Effector memory CD4-positive, alpha-beta T cell (primary cell): ENCODE measurements at regions not wholly inside any gene's neighbourhood (a gene's known extent, or its start where the extent isn't known, plus 50 kb on each side); places are given as distances from the start of the nearest gene placed in this dataset.
"Not testable (repeated sequence)": the region's sequence is repeated elsewhere in the genome, so short reads cannot be mapped to it uniquely, and the experiment has no call there.

ENCODE experiments used
- DNase-seq, 3 donors: peaks; one replicate each; pipeline ENCODE4 v3.0.0-alpha.2; 2020
- H3K27ac ChIP-seq: 2 replicates; pipeline ENCODE4 v1.7.0; 2013; ENCODE audit warnings: mild to moderate bottlenecking, low read length, moderate library complexity; ENCODE audit not compliant: insufficient read depth, poor library complexity, severe bottlenecking
- H3K27me3 ChIP-seq: replicated peaks from 2 replicates; pipeline ENCODE4 v1.7.0; 2013; ENCODE audit warnings: mild to moderate bottlenecking, low read length; ENCODE audit not compliant: insufficient read depth, control insufficient read depth, poor library complexity, severe bottlenecking
- H3K36me3 ChIP-seq: 2 replicates; pipeline ENCODE4 v1.7.0; 2013; ENCODE audit warnings: mild to moderate bottlenecking, low read length, moderate library complexity; ENCODE audit not compliant: control insufficient read depth, insufficient read depth
- H3K4me1 ChIP-seq: 2 replicates; pipeline ENCODE4 v1.7.0; 2013; ENCODE audit warnings: low read length, mild to moderate bottlenecking; ENCODE audit not compliant: control insufficient read depth, insufficient read depth, poor library complexity, severe bottlenecking
- H3K4me3 ChIP-seq: 2 replicates; pipeline ENCODE4 v1.7.0; 2013; ENCODE audit warnings: low read length, low read depth, mild to moderate bottlenecking; ENCODE audit not compliant: insufficient read depth, poor library complexity, severe bottlenecking
- H3K9me3 ChIP-seq: 2 replicates; pipeline ENCODE4 v1.7.0; 2013; ENCODE audit warnings: mild to moderate bottlenecking, low read length, moderate library complexity; ENCODE audit not compliant: control insufficient read depth

DNA sequence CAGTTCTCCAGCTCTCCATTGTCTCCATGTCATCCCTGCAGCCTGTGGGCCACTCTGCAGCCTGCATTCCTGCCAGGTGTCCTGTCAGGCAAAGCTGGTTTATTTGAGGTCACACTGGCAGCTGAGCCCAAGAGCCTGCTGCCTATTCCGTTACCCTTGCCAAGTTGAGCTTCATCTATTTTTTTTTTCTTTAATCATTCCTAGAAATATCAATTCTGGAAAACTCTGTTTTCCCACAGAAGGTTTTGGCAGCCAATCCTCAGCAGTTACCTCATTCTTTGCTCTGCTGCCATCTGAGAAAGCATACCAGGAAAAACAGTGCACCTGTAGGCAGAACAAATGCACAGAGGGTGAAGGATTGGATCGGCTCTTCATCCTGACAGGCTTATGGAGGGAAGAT, 411.0 kb upstream of the ACVR2A start:
- Histone ChIP-seq H3K36me3 (no peaks in the 10 kb centered on the region), H3K27me3 (no peaks in the 10 kb centered on the region), H3K9me3 (no peaks in the 10 kb centered on the region), H3K27ac (no peak overlapping the region), H3K4me1 (no peaks in the 10 kb centered on the region), H3K4me3 (no peak overlapping the region)
- no peak for DNase-seq

DNA sequence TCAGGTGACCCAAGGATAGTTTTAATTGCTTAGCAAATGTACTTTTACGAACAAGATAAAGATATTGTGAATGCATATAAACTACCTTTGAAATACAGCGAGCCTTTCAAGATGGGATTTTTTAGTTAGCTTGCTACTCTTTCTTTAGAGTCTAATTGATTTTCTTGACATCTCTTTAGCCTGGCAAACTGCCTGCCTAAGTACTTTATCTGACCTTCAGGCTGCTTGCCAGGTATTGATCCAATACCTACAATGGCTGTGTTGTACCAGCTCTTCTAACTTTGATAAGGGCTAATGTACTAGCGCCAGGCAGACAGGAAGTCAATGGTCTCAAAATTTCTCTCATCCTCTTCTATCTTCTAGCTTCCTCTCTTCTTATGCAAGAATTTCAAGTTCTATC, 414.4 kb upstream of the ACVR2A start:
- H3K4me3 ChIP-seq, result no peak overlapping the region
- no peaks in the 10 kb centered on the region for H3K4me1 ChIP-seq
- H3K27ac ChIP-seq, result no peak overlapping the region
- no peak for DNase-seq
- H3K27me3 ChIP-seq, result no peaks in the 10 kb centered on the region
- no peaks in the 10 kb centered on the region for H3K9me3 ChIP-seq
- H3K36me3 ChIP-seq, result no peaks in the 10 kb centered on the region

DNA sequence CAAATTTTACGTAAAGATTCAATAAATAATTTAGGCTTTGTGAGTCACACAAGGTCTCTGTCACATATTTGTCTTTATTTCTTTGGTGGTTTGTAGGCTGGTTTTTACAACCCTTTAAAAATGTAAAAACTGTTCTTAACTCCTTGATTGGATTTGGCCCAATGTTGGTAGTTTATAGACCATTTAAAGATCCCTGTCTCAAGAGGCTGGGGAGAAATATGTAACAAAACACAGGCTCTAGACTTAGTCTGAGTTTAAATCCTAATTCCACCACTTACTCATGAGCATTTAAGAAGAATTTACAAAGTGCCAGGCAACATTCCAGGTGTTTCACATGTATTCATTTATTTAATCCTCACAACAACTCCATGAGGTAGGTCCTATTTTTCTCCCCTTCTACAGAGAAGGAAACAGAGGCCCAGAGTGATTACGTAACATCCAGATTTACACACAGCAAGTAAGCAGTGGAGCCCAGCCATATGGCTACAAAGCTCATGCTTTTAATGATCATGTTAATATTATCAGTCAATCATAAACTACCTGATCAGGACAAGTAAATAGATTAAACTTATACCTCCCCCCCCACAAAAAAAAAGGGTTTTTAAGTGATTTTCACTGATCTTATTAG, 416.6 kb upstream of the ACVR2A start:
- Histone ChIP-seq H3K9me3 (no peaks in the 10 kb centered on the region), H3K4me1 (no peaks in the 10 kb centered on the region), H3K27me3 (no peaks in the 10 kb centered on the region), H3K4me3 (no peak overlapping the region), H3K27ac (no peak overlapping the region), H3K36me3 (no peaks in the 10 kb centered on the region)
- DNase-seq, result no peak

DNA sequence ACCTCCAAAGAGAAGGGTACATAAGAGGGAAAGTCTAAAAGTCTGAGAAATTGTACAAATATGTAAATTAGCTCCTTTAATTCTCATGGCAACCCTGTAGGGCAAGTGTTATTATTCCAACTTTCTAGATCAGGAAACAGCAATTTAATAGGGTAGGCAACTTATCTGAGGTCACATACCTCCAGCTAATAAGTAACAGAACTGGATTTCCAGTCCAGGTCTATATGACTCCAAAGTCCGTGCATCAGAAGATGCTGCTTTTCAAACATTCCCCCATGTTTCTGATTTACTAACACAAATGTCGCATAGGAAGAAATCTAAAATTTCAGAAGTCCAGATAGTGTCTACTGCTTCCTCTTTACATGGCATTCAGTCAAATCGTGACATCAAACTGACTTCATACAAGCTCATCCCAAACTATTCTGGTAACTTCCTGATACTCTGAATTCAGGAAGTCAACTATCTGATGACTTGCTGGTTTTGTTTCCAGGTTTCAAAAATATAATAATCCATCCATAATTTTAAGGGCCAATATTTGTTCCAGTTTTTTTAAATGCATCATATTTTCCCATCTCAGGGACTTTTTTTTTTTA, 419.3 kb upstream of the ACVR2A start:
- H3K4me3 ChIP-seq, result no peak overlapping the region
- H3K36me3 ChIP-seq, result no peaks in the 10 kb centered on the region
- H3K4me1 ChIP-seq, result no peaks in the 10 kb centered on the region
- H3K9me3 ChIP-seq, result no peaks in the 10 kb centered on the region
- H3K27me3 ChIP-seq, result no peaks in the 10 kb centered on the region
- no peak overlapping the region for H3K27ac ChIP-seq
- no peak for DNase-seq

DNA sequence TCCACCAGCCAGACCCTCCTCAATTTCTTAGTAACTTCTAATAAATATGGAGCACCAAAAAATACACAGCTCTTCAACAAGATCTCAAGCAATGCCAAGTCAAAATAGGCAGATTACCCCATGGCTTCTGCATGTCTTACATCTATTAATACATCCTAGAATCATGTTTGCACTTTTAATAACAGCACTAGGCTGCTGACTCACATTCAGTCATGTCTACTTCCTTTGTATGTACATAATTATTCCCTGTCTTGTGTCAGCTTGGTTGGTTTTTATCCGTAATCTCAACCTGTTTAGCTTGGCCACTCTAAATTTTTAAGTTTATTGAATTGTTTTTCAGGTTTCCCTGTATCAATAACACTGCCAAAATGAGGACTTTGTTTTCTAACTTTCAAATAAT, 420.1 kb upstream of the ACVR2A start:
- Histone ChIP-seq H3K4me1 (no peaks in the 10 kb centered on the region), H3K27ac (no peak overlapping the region), H3K4me3 (no peak overlapping the region), H3K9me3 (no peaks in the 10 kb centered on the region), H3K27me3 (no peaks in the 10 kb centered on the region), H3K36me3 (no peaks in the 10 kb centered on the region)
- DNase-seq, result no peak

DNA sequence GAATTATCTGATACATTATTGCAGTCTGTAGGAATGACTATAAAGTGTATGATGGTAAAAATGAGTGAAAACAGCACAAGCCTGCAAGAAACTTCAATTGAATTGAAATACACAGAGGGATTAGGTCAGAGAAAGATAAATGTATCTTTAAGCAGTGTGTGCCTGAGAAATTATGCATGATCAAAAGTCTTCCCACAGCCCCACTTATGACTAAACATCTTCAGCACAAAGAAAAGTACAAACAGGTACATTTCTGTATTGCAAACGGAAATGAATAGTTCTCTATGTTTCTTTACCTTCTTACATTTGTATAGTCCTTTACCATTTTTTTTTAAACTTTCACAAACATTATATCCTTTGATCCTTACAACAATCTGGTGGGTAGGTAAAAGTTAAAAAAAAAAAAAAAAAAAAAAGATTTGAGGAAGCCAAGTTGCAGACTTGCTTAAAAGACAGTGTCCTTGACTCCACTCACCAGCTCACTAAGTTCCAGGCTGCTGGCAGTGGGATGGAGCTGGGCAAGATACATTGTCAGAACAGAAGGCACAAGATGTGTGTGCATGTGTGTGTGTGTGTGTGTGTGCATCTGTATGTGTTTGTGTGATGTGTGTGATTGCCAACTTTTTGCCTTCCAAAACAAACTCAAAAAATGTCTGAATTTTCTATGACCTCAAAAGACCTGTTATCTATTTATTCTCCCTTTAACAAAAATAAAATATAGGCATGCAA, 423.7 kb upstream of the ACVR2A start:
- H3K27ac ChIP-seq, result no peak overlapping the region
- H3K9me3 ChIP-seq, result no peaks in the 10 kb centered on the region

DNA sequence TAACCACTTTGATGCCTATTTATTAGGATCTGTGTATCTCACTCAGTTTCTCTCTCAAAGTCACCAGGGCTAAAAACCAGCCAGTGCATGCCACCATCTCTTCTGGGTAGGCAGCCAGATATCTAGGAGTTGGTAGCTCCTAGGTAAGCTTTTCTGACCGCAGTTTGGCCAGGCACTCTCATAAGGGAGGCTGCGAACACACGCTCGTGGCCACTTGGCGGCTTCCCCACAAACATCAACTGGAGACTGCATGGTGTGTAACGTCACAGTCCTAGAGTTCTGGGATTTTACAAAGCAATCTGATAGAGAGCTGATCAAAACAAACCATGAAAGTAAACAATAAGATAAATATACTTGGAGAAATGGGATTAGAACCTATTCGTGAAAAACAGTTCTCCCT, 424.3 kb upstream of the ACVR2A start:
- no peaks in the 10 kb centered on the region for H3K9me3 ChIP-seq
- no peaks in the 10 kb centered on the region for H3K27me3 ChIP-seq
- no peak for DNase-seq
- H3K27ac ChIP-seq, result no peak overlapping the region
- H3K4me3 ChIP-seq, result no peak overlapping the region
- no peaks in the 10 kb centered on the region for H3K36me3 ChIP-seq
- no peaks in the 10 kb centered on the region for H3K4me1 ChIP-seq

More for the DNA sequence above, 423.7 kb upstream of the ACVR2A start:
- Histone ChIP-seq H3K4me1 (no peaks in the 10 kb centered on the region), H3K4me3 (no peak overlapping the region), H3K27me3 (no peaks in the 10 kb centered on the region), H3K36me3 (no peaks in the 10 kb centered on the region)
- no peak for DNase-seq

DNA sequence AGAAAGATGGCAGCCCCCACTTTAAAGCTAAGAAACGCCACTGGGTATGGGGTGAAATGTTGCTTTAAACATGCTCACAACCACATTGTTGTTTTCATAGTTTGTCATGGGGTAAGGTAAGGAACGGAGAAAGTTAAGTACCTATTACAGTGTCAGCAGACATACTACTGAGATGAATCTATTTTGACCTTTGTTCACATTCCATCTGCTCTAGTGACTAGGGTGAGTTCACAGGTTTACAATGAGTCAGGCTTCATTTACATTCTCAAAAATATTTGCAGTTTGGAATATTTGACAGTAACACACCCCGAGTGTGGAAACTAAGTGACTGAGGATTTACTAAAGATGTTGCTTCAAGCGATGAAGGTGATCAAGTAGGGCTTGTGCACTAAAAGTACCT, 428.7 kb upstream of the ACVR2A start:
- Histone ChIP-seq H3K4me1 (no peaks in the 10 kb centered on the region), H3K4me3 (no peak overlapping the region), H3K27me3 (no peaks in the 10 kb centered on the region), H3K36me3 (no peaks in the 10 kb centered on the region), H3K9me3 (no peaks in the 10 kb centered on the region), H3K27ac (no peak overlapping the region)
- DNase-seq, result no peak

DNA sequence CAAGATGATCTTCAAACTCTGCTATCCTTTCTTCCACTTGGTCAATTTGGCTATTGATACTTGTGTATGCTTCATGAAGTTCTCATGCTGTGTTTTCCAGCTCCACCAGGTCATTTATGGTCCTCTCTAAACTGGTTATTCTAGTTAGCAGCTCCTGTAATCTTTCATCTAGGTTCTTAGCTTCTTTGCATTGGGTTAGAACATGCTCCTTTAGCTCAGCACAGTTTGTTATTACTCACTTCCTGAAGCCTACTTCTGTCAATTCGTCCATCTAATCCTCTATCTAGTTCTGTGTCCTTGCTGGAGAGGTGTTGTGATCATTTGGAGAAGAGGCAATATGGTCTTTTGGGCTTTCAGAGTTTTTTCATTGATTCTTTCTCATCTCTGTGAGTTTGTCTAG, 430.2 kb upstream of the ACVR2A start:
- not testable (repeated sequence) for H3K36me3 ChIP-seq, H3K4me3 ChIP-seq, DNase-seq, H3K9me3 ChIP-seq, H3K4me1 ChIP-seq, H3K27me3 ChIP-seq, H3K27ac ChIP-seq

DNA sequence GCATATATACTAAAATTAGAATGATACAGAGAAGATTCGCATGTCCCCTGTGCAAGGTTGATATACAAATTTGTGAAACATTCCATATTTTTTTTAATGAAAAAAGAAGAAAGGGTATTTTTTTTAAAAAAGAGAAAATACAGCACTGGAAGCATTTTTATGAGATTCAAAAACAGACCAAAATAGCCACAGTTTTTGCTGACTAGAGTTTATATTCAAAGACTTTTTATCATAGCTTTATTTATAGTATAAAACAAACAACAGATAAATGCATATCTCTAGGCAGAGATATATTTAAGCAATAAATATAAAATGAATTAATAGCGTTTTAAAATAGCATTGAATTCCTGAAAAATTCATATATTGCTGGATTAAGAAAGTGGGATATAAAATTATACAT, 436.5 kb upstream of the ACVR2A start:
- DNase-seq, result no peak

More for the DNA sequence above, 436.5 kb upstream of the ACVR2A start:
- no peaks in the 10 kb centered on the region for H3K36me3 ChIP-seq
- H3K4me1 ChIP-seq, result no peaks in the 10 kb centered on the region
- no peaks in the 10 kb centered on the region for H3K27me3 ChIP-seq
- no peak overlapping the region for H3K27ac ChIP-seq
- H3K4me3 ChIP-seq, result no peak overlapping the region
- H3K9me3 ChIP-seq, result no peaks in the 10 kb centered on the region
